ENCODE measurements at regions not wholly inside any gene's neighbourhood (a gene's known extent, or its start where the extent isn't known, plus 50 kb on each side); places are given as distances from the start of the nearest gene placed in this dataset.
"Not testable (repeated sequence)": the region's sequence is repeated elsewhere in the genome, so short reads cannot be mapped to it uniquely, and the experiment has no call there.

DNA sequence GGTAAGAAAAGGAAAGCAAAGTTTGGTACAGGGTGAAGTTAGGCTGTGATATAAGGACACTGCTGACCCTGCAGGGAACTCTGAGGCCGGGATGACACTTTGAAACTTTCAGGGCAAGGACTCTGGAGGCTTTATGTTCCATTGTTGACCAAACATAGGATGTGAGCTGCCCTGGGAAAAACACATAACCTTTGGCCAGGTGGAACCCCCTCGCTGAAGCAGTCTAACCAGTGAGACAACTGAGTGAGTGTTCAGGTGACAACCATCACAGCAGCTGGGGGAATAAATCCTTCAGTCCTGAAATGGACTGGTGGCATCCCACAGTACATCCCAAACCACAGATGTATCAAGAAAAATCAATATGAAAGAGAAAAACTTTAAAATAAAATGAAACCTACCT, 280.9 kb upstream of the CDH2 start:
- H3K36me3 ChIP-seq (ENCODE audit: insufficient read depth, low read length), result no peaks in the 10 kb centered on the region
- no peak for DNase-seq
- POLR2A ChIA-PET, result no interaction called here
- CTCF ChIA-PET, result no interaction called here
- Mint-ChIP-seq H3K27me3 (no peaks in the 10 kb centered on the region), H3K9me3 (peaks cover 0 to 25% (median 6%) of the 10 kb centered on the region in 5 donors), H3K4me1 (no peaks in the 10 kb centered on the region), H3K36me3 (no peaks in the 10 kb centered on the region), H3K27ac (no peak overlapping the region), H3K4me3 (no peak overlapping the region)
- no peaks in the 10 kb centered on the region for H3K4me1 ChIP-seq (ENCODE audit: insufficient read depth, low read length)
- no peak overlapping the region for H3K4me3 ChIP-seq (ENCODE audit: low read length)
- no peaks in the 10 kb centered on the region for H3K9me3 ChIP-seq (ENCODE audit: low read length)
- no peak overlapping the region for H3K27ac ChIP-seq (ENCODE audit: low read depth, low read length)
- no peaks in the 10 kb centered on the region for H3K27me3 ChIP-seq (ENCODE audit: insufficient read depth, low read length, poor library complexity, severe bottlenecking)

- no peak overlapping the region for H3K4me3 Mint-ChIP-seq
- Histone ChIP-seq H3K4me3 (ENCODE audit: low read length) (no peak overlapping the region), H3K36me3 (ENCODE audit: insufficient read depth, low read length) (no peaks in the 10 kb centered on the region), H3K27me3 (ENCODE audit: insufficient read depth, low read length, poor library complexity, severe bottlenecking) (no peaks in the 10 kb centered on the region), H3K4me1 (ENCODE audit: insufficient read depth, low read length) (no peaks in the 10 kb centered on the region), H3K9me3 (ENCODE audit: low read length) (no peaks in the 10 kb centered on the region), H3K27ac (ENCODE audit: low read depth, low read length) (no peak overlapping the region)
- ChIA-PET POLR2A (no interaction called here), CTCF (no interaction called here)
- no peaks in the 10 kb centered on the region for H3K4me1 Mint-ChIP-seq
- no peaks in the 10 kb centered on the region for H3K27me3 Mint-ChIP-seq
- no peak for DNase-seq
- no peak overlapping the region for H3K27ac Mint-ChIP-seq
- no peaks in the 10 kb centered on the region for H3K36me3 Mint-ChIP-seq
- H3K9me3 Mint-ChIP-seq, result peaks cover 0 to 26% (median 8%) of the 10 kb centered on the region in 5 donors
These were observed 279.0 kb upstream of the CDH2 start for GRCh38 chr18:28455971-28456370.

GRCh38 chr18:28439870-28440269, 262.9 kb upstream of the CDH2 start:
- H3K9me3 Mint-ChIP-seq, result peaks cover 11 to 50% (median 18%) of the 10 kb centered on the region in 5 donors
- POLR2A ChIA-PET, result no interaction called here
- H3K36me3 ChIP-seq (ENCODE audit: insufficient read depth, low read length), result no peaks in the 10 kb centered on the region
- no peak overlapping the region for H3K4me3 ChIP-seq (ENCODE audit: low read length)
- H3K36me3 Mint-ChIP-seq, result no peaks in the 10 kb centered on the region
- no peaks in the 10 kb centered on the region for H3K9me3 ChIP-seq (ENCODE audit: low read length)
- no peaks in the 10 kb centered on the region for H3K4me1 Mint-ChIP-seq
- no peak overlapping the region for H3K4me3 Mint-ChIP-seq
- no peak overlapping the region for H3K27ac Mint-ChIP-seq
- H3K27ac ChIP-seq (ENCODE audit: low read depth, low read length), result no peak overlapping the region
- no peak for DNase-seq
- no peaks in the 10 kb centered on the region for H3K27me3 Mint-ChIP-seq
- H3K27me3 ChIP-seq (ENCODE audit: insufficient read depth, low read length, poor library complexity, severe bottlenecking), result no peaks in the 10 kb centered on the region
- CTCF ChIA-PET, result no interaction called here
- no peaks in the 10 kb centered on the region for H3K4me1 ChIP-seq (ENCODE audit: insufficient read depth, low read length)

GRCh38 chr18:28438381-28438780, 261.5 kb upstream of the CDH2 start:
- no peak for DNase-seq
- Histone ChIP-seq H3K27ac (ENCODE audit: low read depth, low read length) (no peak overlapping the region), H3K36me3 (ENCODE audit: insufficient read depth, low read length) (no peaks in the 10 kb centered on the region), H3K4me3 (ENCODE audit: low read length) (no peak overlapping the region), H3K27me3 (ENCODE audit: insufficient read depth, low read length, poor library complexity, severe bottlenecking) (no peaks in the 10 kb centered on the region), H3K9me3 (ENCODE audit: low read length) (no peaks in the 10 kb centered on the region), H3K4me1 (ENCODE audit: insufficient read depth, low read length) (no peaks in the 10 kb centered on the region)
- peaks cover 15 to 55% (median 19%) of the 10 kb centered on the region in 5 donors for H3K9me3 Mint-ChIP-seq
- ChIA-PET CTCF (no interaction called here), POLR2A (no interaction called here)
- H3K36me3 Mint-ChIP-seq, result no peaks in the 10 kb centered on the region
- H3K4me3 Mint-ChIP-seq, result no peak overlapping the region
- H3K27me3 Mint-ChIP-seq, result no peaks in the 10 kb centered on the region
- H3K4me1 Mint-ChIP-seq, result no peaks in the 10 kb centered on the region
- no peak overlapping the region for H3K27ac Mint-ChIP-seq

DNA sequence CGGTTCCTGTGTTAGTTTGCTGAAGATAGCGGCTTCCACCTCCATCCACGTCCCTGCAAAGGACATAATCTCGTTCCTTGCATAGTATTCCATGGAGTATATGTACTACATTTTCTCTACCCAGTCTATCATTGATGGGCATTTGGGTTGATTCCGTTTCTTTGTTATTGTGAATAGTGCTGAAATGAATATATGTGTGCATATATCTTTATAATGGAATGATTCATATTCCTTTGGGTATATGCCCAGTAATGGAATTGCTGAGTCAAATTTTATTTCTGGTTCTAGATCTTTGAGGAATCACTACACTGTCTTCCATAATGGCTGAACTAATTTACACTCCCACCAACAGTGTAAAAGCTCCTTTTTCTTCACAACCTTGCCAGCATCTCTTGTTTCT, 255.4 kb upstream of the CDH2 start:
- ChIA-PET CTCF (no interaction called here), POLR2A (no interaction called here)
- Histone ChIP-seq H3K36me3 (ENCODE audit: insufficient read depth, low read length) (no peaks in the 10 kb centered on the region), H3K27ac (ENCODE audit: low read depth, low read length) (no peak overlapping the region), H3K27me3 (ENCODE audit: insufficient read depth, low read length, poor library complexity, severe bottlenecking) (no peaks in the 10 kb centered on the region), H3K4me1 (ENCODE audit: insufficient read depth, low read length) (no peaks in the 10 kb centered on the region), H3K9me3 (ENCODE audit: low read length) (peaks cover 5% of the 10 kb centered on the region), H3K4me3 (ENCODE audit: low read length) (no peak overlapping the region)
- Mint-ChIP-seq H3K9me3 (peaks cover 10 to 43% (median 19%) of the 10 kb centered on the region in 5 donors), H3K36me3 (no peaks in the 10 kb centered on the region), H3K4me3 (no peak overlapping the region), H3K27me3 (no peaks in the 10 kb centered on the region), H3K4me1 (no peaks in the 10 kb centered on the region), H3K27ac (no peak overlapping the region)
- DNase-seq, result no peak

DNA sequence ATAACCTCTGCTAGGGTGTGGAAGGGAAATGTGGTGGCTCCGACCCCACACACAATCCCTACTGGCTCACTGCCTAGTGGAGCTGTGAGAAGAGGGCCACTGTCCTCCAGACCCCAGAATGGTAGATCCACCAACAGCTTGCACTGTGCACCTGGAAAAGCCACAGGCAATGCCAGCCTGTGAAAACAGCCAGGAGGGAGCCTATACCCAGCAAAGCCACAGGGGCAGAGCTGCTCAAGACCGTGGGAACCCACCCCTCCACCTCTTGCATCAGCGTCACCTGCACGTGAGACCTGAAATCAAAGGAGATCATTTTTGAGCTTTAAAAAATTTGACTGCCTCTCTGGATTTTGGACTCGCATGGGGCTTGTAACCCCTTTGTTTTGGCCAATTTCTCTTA, 249.0 kb upstream of the CDH2 start:
- peaks cover 0 to 3% (median 0%) of the 10 kb centered on the region in 3 donors for H3K36me3 Mint-ChIP-seq
- H3K27ac Mint-ChIP-seq, result no peak overlapping the region
- no peaks in the 10 kb centered on the region for H3K27me3 Mint-ChIP-seq
- no peaks in the 10 kb centered on the region for H3K27me3 ChIP-seq (ENCODE audit: insufficient read depth, low read length, poor library complexity, severe bottlenecking)
- H3K36me3 ChIP-seq (ENCODE audit: insufficient read depth, low read length), result no peaks in the 10 kb centered on the region
- no peak overlapping the region for H3K27ac ChIP-seq (ENCODE audit: low read depth, low read length)
- peaks cover 12 to 43% (median 24%) of the 10 kb centered on the region in 5 donors for H3K9me3 Mint-ChIP-seq
- no peak for DNase-seq
- CTCF ChIA-PET, result no interaction called here
- POLR2A ChIA-PET, result no interaction called here
- no peak overlapping the region for H3K4me3 ChIP-seq (ENCODE audit: low read length)
- peaks cover 5% of the 10 kb centered on the region for H3K9me3 ChIP-seq (ENCODE audit: low read length)
- no peaks in the 10 kb centered on the region for H3K4me1 Mint-ChIP-seq
- no peak overlapping the region for H3K4me3 Mint-ChIP-seq
- H3K4me1 ChIP-seq (ENCODE audit: insufficient read depth, low read length), result no peaks in the 10 kb centered on the region

DNA sequence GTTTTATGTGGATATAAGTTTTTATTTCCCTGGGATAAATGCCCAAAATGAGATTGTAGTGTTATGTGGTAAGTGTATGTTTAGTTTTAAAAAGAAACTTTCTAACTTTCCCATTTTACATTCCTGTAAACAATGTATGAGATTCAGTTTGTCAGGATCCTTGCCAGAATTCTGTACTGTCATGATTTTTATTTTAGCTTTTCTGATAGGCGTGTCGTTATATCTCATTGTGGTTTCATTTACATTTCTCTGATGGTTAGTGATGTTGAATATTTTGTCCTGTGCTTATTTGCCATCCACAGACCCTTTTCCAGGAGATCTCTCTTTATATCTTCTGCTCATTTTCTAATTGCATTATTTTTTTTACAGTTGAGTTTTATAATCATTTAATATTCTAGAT, 245.6 kb upstream of the CDH2 start:
- CTCF ChIA-PET, result no interaction called here
- Mint-ChIP-seq H3K27me3 (no peaks in the 10 kb centered on the region), H3K4me1 (no peaks in the 10 kb centered on the region), H3K9me3 (peaks cover 12 to 26% (median 21%) of the 10 kb centered on the region in 5 donors), H3K27ac (no peak overlapping the region), H3K4me3 (no peak overlapping the region), H3K36me3 (peaks cover 0 to 3% (median 0%) of the 10 kb centered on the region in 3 donors)
- Histone ChIP-seq H3K4me3 (ENCODE audit: low read length) (no peak overlapping the region), H3K27ac (ENCODE audit: low read depth, low read length) (no peak overlapping the region), H3K9me3 (ENCODE audit: low read length) (no peaks in the 10 kb centered on the region), H3K36me3 (ENCODE audit: insufficient read depth, low read length) (no peaks in the 10 kb centered on the region), H3K4me1 (ENCODE audit: insufficient read depth, low read length) (no peaks in the 10 kb centered on the region), H3K27me3 (ENCODE audit: insufficient read depth, low read length, poor library complexity, severe bottlenecking) (no peaks in the 10 kb centered on the region)
- no peak for DNase-seq
- POLR2A ChIA-PET, result no interaction called here

DNA sequence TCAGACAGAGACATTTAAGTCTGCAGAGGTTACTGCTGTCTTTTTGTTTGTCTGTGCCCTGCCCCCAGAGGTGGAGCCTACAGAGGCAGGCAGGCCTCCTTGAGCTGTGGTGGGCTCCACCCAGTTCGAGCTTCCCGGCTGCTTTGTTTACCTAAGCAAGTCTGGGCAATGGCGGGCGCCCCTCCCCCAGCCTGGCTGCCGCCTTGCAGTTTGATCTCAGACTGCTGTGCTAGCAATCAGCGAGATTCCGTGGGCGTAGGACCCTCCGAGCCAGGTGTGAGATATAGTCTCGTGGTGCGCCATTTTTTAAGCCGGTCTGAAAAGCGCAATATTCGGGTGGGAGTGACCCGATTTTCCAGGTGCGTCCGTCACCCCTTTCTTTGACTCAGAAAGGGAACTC, 245.0 kb upstream of the CDH2 start:
- H3K4me3 ChIP-seq (ENCODE audit: low read length); H3K36me3 Mint-ChIP-seq; H3K4me3 Mint-ChIP-seq; H3K27me3 ChIP-seq (ENCODE audit: insufficient read depth, low read length, poor library complexity, severe bottlenecking); CTCF ChIA-PET; H3K36me3 ChIP-seq (ENCODE audit: insufficient read depth, low read length); DNase-seq; H3K27ac ChIP-seq (ENCODE audit: low read depth, low read length); H3K4me1 Mint-ChIP-seq; H3K9me3 ChIP-seq (ENCODE audit: low read length); POLR2A ChIA-PET; H3K4me1 ChIP-seq (ENCODE audit: insufficient read depth, low read length); H3K27me3 Mint-ChIP-seq; H3K27ac Mint-ChIP-seq: not testable (repeated sequence)
- H3K9me3 Mint-ChIP-seq, result peaks cover 10 to 21% (median 19%) of the 10 kb centered on the region in 5 donors

GRCh38 chr18:28412521-28412920, 235.6 kb upstream of the CDH2 start:
- no peak for DNase-seq
- no peak overlapping the region for H3K27ac ChIP-seq (ENCODE audit: low read depth, low read length)
- H3K4me1 Mint-ChIP-seq, result no peaks in the 10 kb centered on the region
- CTCF ChIA-PET, result no interaction called here
- H3K9me3 Mint-ChIP-seq, result peaks cover 2 to 38% (median 5%) of the 10 kb centered on the region in 5 donors
- H3K9me3 ChIP-seq (ENCODE audit: low read length), result no peaks in the 10 kb centered on the region
- no peaks in the 10 kb centered on the region for H3K27me3 Mint-ChIP-seq
- no peaks in the 10 kb centered on the region for H3K27me3 ChIP-seq (ENCODE audit: insufficient read depth, low read length, poor library complexity, severe bottlenecking)
- H3K4me1 ChIP-seq (ENCODE audit: insufficient read depth, low read length), result no peaks in the 10 kb centered on the region
- H3K36me3 Mint-ChIP-seq, result no peaks in the 10 kb centered on the region
- no peak overlapping the region for H3K4me3 ChIP-seq (ENCODE audit: low read length)
- H3K4me3 Mint-ChIP-seq, result no peak overlapping the region
- H3K27ac Mint-ChIP-seq, result no peak overlapping the region
- H3K36me3 ChIP-seq (ENCODE audit: insufficient read depth, low read length), result no peaks in the 10 kb centered on the region
- POLR2A ChIA-PET, result no interaction called here

All from CD8-positive, alpha-beta memory T cell (primary cell).